ENCODE measurements at regions not wholly inside any gene's neighbourhood (a gene's known extent, or its start where the extent isn't known, plus 50 kb on each side); places are given as distances from the start of the nearest gene placed in this dataset.

DNA sequence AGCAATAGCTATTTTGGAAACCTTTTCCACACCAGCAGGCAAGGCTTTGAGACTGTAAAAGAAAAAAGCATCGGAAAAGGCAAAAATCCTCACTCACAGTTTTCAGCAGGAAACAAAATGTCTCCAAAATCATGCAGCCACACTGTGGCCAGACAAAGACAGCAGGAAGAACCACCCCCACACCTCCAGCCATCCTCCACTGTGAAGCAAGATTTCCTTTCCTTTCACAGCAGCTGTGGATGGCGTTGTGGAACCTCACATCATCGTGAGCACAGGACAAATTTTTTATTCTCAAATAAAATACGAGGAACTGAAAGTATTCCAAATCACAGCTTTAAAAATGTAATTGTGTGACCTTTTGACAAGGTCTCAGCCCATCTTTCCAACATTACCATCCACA lies 351.7 kb upstream of the NOCT start:
- Histone ChIP-seq H3K4me2 (ENCODE audit: insufficient read depth, low read length) (no peak overlapping the region), H2AFZ (ENCODE audit: low read depth, low read length) (no peak overlapping the region), H3K27ac (ENCODE audit: insufficient read depth, low read depth, low read length) (no peak overlapping the region), H3K9ac (replicated peaks; ENCODE audit: extremely low read depth, insufficient read depth, low read length) (no peak overlapping the region), H3K27me3 (ENCODE audit: control insufficient read depth in 2 of 2, insufficient read depth in 2 of 2, low read length in 2 of 2) (peaks cover 7 to 12% of the 10 kb centered on the region in 2 experiments), H4K20me1 (replicated peaks; ENCODE audit: control insufficient read depth, extremely low read depth, insufficient read depth, low read length) (no peaks in the 10 kb centered on the region), H3K4me1 (ENCODE audit: control insufficient read depth, extremely low read depth, insufficient read depth, low read length) (no peaks in the 10 kb centered on the region), H3K79me2 (ENCODE audit: control insufficient read depth, insufficient read depth, low read length) (no peaks in the 10 kb centered on the region), H3K9me1 (replicated peaks; ENCODE audit: control insufficient read depth, extremely low read depth, insufficient read depth, low read length) (no peaks in the 10 kb centered on the region), H3K4me3 (replicated peaks in 1 of 3; ENCODE audit: insufficient read depth in 1 of 3, low read depth in 1 of 3, low read length in 3 of 3) (no peak overlapping the region), H3K36me3 (ENCODE audit: control insufficient read depth in 2 of 2, extremely low read depth in 1 of 2, insufficient read depth in 2 of 2, low read length in 2 of 2) (no peaks in the 10 kb centered on the region), H3K9me3 (replicated peaks; ENCODE audit: control insufficient read depth, insufficient read depth, low read length) (no peaks in the 10 kb centered on the region)
- POLR2A ChIA-PET: no interaction called here
- intact Hi-C loops (cut with micrococcal nuclease): no loop called here
- FAIRE-seq (no peak), DNase-seq (ENCODE audit: low read depth, low spot score) (no peak)
- TF ChIP-seq MYC (IDR thresholded peaks at IDR 0.05; ENCODE audit: low read depth, low read length) (no peak), GATA2 (IDR thresholded peaks at IDR 0.05; ENCODE audit: insufficient read depth, insufficient read length, low read depth, low read length) (no peak), POLR2A (IDR thresholded peaks at IDR 0.05; ENCODE audit: low read depth, low read length) (no peak), EZH2 (IDR thresholded peaks at IDR 0.05; ENCODE audit: borderline replicate concordance, low read depth, low read length, severe bottlenecking) (no peak), FOS (IDR thresholded peaks at IDR 0.05; ENCODE audit: borderline replicate concordance, insufficient read depth, low read length) (no peak), JUN (IDR thresholded peaks at IDR 0.05; ENCODE audit: borderline replicate concordance, insufficient read depth, insufficient read length, low read depth) (no peak), CTCF (IDR thresholded peaks at IDR 0.05; ENCODE audit: extremely low read depth in 1 of 2, insufficient read depth in 1 of 2, low read depth in 1 of 2, low read length in 2 of 2) (no peak), POLR2AphosphoS5 (IDR thresholded peaks at IDR 0.05; ENCODE audit: insufficient read depth, low read depth, low read length) (no peak)
- TF ChIP-seq, protein P1, sequence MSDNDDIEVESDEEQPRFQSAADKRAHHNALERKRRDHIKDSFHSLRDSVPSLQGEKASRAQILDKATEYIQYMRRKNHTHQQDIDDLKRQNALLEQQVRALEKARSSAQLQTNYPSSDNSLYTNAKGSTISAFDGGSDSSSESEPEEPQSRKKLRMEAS (IDR thresholded peaks at IDR 0.05; ENCODE audit: insufficient read depth, insufficient read length): no peak
- no TSS peak for BruUV-seq (replicated peaks)
- CTCF ChIA-PET: interaction anchor here (0.9 to 1.7 kb wide), 2 partner anchors 14 to 207 kb away, joined by 3 to 5 read pairs; no protein-coding TSS in a partner anchor
- dilution Hi-C loops (cut with MboI; ENCODE audit: extremely low pct_ligation_motif_present, low sequenced_read_pairs): no loop called here
